ENCODE measurements at regions not wholly inside any gene's neighbourhood (a gene's known extent, or its start where the extent isn't known, plus 50 kb on each side); places are given as distances from the start of the nearest gene placed in this dataset.

GRCh38 chr12:125687403-125687802, 622.2 kb downstream of the AACS start:
- TF ChIP-seq CTCF (IDR thresholded peaks at IDR 0.05; ENCODE audit: insufficient read depth, low read length) (no peak), POLR2AphosphoS5 (IDR thresholded peaks at IDR 0.05; ENCODE audit: low read depth) (no peak), GABPA (IDR thresholded peaks at IDR 0.05; ENCODE audit: low read depth) (no peak)
- TF ChIP-seq, protein P1, sequence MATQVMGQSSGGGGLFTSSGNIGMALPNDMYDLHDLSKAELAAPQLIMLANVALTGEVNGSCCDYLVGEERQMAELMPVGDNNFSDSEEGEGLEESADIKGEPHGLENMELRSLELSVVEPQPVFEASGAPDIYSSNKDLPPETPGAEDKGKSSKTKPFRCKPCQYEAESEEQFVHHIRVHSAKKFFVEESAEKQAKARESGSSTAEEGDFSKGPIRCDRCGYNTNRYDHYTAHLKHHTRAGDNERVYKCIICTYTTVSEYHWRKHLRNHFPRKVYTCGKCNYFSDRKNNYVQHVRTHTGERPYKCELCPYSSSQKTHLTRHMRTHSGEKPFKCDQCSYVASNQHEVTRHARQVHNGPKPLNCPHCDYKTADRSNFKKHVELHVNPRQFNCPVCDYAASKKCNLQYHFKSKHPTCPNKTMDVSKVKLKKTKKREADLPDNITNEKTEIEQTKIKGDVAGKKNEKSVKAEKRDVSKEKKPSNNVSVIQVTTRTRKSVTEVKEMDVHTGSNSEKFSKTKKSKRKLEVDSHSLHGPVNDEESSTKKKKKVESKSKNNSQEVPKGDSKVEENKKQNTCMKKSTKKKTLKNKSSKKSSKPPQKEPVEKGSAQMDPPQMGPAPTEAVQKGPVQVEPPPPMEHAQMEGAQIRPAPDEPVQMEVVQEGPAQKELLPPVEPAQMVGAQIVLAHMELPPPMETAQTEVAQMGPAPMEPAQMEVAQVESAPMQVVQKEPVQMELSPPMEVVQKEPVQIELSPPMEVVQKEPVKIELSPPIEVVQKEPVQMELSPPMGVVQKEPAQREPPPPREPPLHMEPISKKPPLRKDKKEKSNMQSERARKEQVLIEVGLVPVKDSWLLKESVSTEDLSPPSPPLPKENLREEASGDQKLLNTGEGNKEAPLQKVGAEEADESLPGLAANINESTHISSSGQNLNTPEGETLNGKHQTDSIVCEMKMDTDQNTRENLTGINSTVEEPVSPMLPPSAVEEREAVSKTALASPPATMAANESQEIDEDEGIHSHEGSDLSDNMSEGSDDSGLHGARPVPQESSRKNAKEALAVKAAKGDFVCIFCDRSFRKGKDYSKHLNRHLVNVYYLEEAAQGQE (IDR thresholded peaks at IDR 0.05; ENCODE audit: insufficient replicate concordance, low read depth), result no peak

Data from HL-60 (cell line).